GM18951 (cell line): ENCODE measurements at regions not wholly inside any gene's neighbourhood (a gene's known extent, or its start where the extent isn't known, plus 50 kb on each side); places are given as distances from the start of the nearest gene placed in this dataset.

ENCODE experiments used
- POLR2A ChIP-seq: IDR thresholded peaks from 4 replicates; pipeline ENCODE4 v1.6.1; 2011; ENCODE audit warnings: mild to moderate bottlenecking; ENCODE audit not compliant: insufficient read length, insufficient read depth; ENCODE audit errors: extremely low read depth
- in situ Hi-C: fragments of 300-500 bp; cut with MboI; formaldehyde crosslinking; loops from one replicate; pipeline ENCODE4 v1.12.0; 2022; ENCODE audit warnings: low sequenced_read_pairs, mixed read lengths, inconsistent platforms; ENCODE audit not compliant: unreplicated experiment

- in situ Hi-C loops: no loop called here
- TF ChIP-seq POLR2A: no peak
Measured at GRCh38 chr6:26311385-26312095, 53.5 kb upstream of the BTN3A2 start.

GRCh38 chr6:26312096-26312463, 52.9 kb upstream of the BTN3A2 start:
- in situ Hi-C loops: no loop called here
- TF ChIP-seq POLR2A: no peak

- no peak for TF ChIP-seq POLR2A
- in situ Hi-C loops: no loop called here
Measured at GRCh38 chr6:26312501-26313397, 52.2 kb upstream of the BTN3A2 start.
